ENCODE measurements at regions not wholly inside any gene's neighbourhood (a gene's known extent, or its start where the extent isn't known, plus 50 kb on each side); places are given as distances from the start of the nearest gene placed in this dataset.

DNA sequence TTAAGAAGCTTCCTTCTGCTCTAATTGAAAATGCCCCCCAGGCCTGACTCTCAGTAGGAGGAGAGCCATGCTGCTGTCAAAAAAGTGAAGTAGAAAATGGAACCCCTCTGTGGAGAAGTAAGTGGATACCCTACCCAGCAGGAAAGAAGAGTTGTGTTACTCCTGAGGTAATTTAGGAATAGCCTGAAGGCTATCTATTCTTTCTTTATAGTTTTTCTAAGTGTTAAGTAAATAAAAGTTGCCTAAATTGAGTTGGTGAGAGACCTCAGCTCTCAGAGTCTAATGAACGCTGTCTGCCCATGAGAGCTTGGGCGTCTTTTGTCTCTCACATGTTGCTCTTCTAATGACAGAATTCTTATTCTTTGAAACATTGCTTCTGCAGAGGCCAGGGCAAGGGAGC, 116.2 kb downstream of the NSUN3 start:
- no peak for DNase-seq

DNA sequence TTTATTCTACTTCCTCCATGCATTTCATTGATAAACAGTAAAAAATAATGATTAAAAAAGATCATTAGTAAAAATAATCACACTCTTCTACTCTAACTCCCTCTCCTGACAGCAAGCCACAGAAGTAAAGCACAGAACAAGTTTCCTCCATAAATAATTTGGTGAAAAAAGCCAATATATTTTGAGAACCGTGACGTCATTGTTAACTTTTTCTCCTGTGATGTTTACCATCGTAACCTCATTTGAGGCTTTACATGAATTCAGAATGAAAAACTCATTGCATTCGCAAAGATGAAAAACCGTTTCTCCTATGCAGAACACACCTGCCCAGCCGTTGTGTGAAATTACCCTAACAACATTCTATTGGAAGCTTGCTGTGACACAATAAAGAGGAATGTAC, 120.7 kb downstream of the NSUN3 start:
- no peak for DNase-seq

- no peak for DNase-seq
These were observed 121.9 kb downstream of the NSUN3 start for GRCh38 chr3:94184781-94185180.

- no peak for DNase-seq
These were observed 122.9 kb downstream of the NSUN3 start for GRCh38 chr3:94185753-94186152.

- DNase-seq = no peak
These were observed 124.8 kb downstream of the NSUN3 start for GRCh38 chr3:94187697-94188096.

DNA sequence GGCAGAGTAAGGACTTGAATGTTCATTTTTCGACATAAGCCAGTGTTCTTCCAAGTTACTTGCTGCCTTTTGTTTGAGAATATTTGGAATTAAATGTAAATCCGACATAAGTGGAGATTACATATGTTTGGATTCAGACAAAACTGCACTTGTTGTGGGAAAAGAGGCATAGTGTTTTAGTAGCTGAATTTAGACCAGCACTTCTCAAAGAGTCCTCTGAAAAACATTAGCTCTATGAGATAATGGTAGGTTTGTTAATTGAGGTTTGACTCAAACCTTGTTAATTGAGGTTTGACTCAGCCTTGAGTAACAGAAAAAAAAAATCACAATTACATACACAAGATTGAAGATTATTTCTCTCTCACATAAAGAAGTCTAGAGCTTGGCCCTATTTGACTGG, 132.5 kb downstream of the NSUN3 start:
- no peak for DNase-seq

- no peak for DNase-seq
These were observed 143.4 kb downstream of the NSUN3 start for GRCh38 chr3:94206291-94206690.

DNA sequence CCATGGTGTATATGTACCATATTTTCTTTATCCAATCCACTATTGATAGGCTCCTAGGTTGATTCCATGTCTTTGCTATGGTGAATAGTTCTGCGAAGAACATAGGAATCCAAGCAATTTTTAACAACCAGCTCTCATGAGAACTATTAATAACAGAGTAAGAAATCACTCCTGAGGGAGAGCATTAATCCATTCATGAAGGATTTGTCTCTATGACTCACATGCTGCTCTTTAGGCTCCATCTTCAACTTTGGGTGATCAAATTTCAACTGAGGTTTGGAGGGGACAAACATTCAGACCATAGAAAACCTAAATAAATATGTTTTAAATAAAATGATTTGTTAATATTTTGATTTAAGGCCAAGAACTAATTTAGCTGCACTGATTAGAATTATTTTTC, 147.4 kb downstream of the NSUN3 start:
- no peak for DNase-seq

GRCh38 chr3:94217406-94217805, 154.5 kb downstream of the NSUN3 start:
- DNase-seq = no peak

DNA sequence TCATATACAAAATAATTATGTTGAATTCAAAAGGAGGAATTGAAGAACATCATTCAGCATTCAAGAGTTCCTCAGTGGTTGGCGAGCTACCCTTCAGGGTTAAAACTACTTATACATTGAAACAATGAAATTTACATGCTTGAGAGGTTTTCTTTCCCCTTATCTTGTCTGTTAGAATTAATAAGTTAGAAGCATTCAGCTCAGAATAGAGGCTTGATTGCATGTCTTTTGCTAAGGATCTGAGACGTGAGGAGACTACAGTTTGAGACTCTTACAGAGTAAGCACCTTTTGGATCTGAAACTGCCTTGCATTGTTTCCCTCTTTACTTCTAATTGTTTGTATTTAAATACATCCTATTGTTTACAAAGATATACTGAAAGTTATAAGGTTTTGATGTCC, 157.6 kb downstream of the NSUN3 start:
- DNase-seq = no peak

- no peak for DNase-seq
These were observed 159.0 kb downstream of the NSUN3 start for GRCh38 chr3:94221829-94222228.

DNA sequence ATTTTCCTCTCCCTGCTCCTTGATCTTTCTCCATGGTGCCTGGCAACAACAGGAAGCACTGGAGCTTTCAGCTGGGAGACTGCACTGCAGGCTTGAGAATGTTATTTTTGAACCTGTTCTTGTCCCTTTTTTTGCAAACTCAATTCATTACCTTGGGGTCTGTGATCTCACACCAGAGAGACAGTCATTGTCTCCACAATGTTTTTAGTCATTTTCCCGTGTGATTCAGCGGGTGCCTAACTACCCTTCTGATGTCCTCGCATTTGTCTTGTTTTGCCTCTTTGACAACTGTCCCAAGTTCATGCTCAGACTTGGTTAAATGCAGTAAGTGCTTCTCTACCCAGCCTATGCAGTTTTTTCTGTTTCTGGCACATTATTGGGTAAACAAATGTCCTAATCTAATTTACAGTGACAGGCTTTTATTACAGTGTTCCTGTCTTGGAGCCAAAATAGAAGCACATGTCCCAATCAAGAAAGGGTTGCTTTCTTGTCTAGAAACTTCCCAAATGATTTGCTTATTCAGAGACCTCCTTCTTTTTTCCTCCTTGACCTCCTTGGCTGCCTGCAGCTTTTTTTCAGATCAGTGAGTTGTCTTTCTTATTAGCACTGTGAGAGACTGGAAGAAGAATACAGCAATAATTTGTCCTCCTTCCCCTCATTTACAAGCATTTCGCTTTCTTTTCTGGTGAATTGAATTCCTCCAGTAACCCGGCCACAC, 162.4 kb downstream of the NSUN3 start:
- DNase-seq = no peak

GRCh38 chr3:94226078-94226477, 163.2 kb downstream of the NSUN3 start:
- DNase-seq = no peak

GRCh38 chr3:94232921-94233320, 170.1 kb downstream of the NSUN3 start:
- no peak for DNase-seq

GRCh38 chr3:94234177-94234788, 171.4 kb downstream of the NSUN3 start:
- peak; percentile 49 for DNase-seq

DNA sequence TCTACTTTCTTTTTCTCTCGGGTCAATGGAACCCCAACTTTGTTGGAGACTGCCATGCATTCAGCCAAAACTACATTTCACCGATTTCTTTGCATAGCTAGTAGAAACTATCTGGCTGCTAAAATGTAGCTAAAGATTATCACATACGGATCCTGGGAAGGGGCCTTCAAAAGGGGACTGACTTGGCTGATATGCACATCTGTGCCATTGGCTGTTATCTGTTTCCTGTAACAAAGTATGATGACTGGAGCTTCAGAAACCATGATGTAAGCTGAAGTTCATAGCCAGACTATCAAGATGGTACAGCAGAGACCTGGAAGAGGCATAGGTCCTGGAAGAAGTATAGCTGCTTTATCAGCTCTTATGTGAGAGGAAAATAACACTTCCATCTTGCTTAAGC, 179.1 kb downstream of the NSUN3 start:
- DNase-seq = peak; percentile 2

DNA sequence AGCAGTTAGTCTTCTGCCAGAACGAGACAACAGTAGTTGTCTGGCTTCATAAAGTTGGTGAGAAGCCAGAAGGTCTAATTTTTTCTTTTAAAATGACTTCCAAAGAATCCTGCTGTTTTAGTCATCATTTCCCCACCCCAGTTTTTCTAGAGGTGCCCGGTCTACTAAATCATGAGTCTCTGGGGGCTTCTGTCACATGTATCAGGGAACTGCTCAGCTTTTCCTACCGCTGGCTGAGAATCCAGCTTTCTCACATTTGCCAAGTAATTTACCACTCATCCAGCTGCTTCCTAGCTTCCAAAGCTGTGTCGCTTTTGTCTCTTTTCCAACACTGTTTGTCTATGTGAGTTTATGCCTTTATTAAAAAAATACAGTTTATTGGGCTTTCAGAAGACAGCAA, 183.3 kb downstream of the NSUN3 start:
- DNase-seq = no peak

- DNase-seq = no peak
These were observed 185.2 kb downstream of the NSUN3 start for GRCh38 chr3:94248042-94248441.

- DNase-seq = peak; percentile 78
These were observed 186.7 kb downstream of the NSUN3 start for GRCh38 chr3:94249491-94250079.

DNA sequence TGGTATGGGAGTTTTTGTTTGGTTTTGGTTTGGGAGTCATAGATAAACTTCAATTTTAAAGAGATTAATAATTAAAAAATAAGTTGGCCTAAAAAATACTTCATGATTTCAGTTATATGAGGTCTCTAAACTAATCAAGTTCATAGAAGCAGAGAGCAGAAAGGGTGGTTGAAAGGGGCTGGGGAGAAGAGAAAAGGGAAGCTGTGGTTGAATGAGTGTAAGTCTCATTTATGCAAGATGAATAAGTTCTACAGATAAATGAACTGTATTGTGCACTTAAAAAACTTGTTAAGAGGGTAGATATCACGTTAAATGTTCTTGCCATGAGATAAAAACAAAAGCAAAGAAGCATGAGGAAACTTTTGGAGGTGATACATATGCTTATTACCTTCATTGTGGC, 188.7 kb downstream of the NSUN3 start:
- DNase-seq = no peak

DNA sequence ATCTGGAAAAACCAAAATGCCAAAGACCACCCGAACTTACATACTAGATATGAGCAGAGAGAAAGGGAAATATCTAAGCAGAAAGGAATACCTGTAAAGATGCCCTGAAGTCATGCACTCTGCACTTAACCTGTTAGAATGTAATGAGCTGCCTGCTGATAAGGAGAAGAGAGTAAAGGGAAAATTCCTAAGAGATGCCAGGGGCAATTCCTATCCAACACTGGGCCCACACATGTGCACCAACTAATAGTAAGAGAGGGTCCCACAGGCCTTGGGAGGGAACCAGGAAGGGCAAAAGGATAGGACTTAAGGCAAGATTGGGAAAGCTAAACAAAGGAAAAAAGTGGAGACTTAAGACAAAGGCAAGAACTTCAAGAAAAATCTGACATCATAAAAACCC, 189.5 kb downstream of the NSUN3 start:
- DNase-seq = no peak

DNA sequence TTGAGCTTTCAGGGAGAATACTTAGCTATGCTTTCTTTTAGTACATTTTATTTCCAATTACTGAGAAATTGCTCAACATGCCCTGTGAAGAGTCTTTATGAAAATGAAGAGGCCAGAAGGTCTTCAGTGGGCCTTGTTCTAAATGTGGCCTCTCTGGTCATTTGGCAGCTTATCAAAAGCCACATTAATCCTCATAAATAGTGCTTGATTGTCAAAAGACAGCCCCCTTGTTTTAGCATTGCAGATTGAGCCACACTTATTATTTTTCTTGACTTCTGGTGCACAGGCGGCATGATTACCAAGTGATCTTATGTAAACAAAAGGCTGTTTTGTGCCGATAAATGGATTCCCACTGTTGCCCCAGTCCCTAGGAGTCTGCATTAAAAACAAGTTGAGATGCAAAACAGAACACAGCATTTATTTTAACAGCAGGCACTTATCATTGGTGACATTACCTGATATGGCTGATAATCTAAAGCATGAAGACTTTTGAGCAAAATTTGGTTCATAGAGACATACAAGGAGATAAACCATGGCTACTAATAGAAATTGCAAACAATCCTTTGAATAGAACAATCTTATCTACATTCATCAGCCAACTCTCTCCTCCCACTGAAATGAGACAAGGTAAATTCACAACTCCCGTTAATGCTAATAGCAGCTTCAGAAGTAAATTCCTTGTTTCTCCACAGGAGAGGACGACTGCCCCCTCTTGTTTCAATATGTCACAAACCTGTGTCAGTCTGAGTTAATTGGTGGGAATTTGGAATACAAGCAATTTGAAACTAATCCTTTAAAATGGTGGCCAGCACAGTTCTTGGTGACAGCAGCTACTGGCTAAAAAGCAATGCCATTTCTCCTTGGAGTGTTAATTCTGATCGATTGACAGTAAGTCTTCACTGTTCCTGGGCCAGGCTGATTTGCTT, 194.3 kb downstream of the NSUN3 start:
- no peak for DNase-seq

DNA sequence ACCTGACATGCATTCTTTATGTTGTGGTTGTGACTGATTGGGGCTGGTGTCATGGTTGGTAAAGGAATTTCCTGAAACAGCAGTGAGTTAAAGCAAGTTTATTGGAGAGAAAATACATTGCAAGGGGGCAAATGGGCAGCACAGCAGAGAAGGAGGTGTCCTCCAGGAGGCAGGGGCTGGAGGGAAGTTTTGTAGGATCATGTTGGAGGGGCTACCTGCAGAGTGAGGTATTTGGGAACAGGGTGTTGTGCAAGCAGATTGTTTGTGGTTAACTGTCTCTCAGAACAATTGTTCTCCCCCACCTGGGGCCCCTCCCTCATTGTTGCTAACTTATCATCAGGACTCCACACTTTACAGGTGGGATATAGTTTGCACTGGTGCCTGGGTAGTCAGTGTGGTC, 196.0 kb downstream of the NSUN3 start:
- no peak for DNase-seq

GRCh38 chr3:94259291-94259690, 196.4 kb downstream of the NSUN3 start:
- no peak for DNase-seq
